Fibroblast of the conjunctiva (primary cell): ENCODE measurements at regions not wholly inside any gene's neighbourhood (a gene's known extent, or its start where the extent isn't known, plus 50 kb on each side); places are given as distances from the start of the nearest gene placed in this dataset.
"Not testable (repeated sequence)": the region's sequence is repeated elsewhere in the genome, so short reads cannot be mapped to it uniquely, and the experiment has no call there.

Experiments
- DNase-seq: peaks from one replicate; pipeline ENCODE4 v3.0.0-alpha.2; 2010; ENCODE audit warnings: low read depth

- no peak for DNase-seq
These were observed 304.2 kb downstream of the DNAH5 start for GRCh38 chr5:13640270-13640669.

- no peak for DNase-seq
These were observed 311.8 kb downstream of the DNAH5 start for GRCh38 chr5:13632676-13633075.

GRCh38 chr5:13629218-13629617 lies 315.3 kb downstream of the DNAH5 start:
- no peak for DNase-seq

- no peak for DNase-seq
These were observed 316.6 kb downstream of the DNAH5 start for GRCh38 chr5:13627673-13628454.

- no peak for DNase-seq
These were observed 318.8 kb downstream of the DNAH5 start for GRCh38 chr5:13625616-13626198.

GRCh38 chr5:13624283-13625074 lies 320.0 kb downstream of the DNAH5 start:
- DNase-seq, result no peak

- no peak for DNase-seq
These were observed 330.9 kb downstream of the DNAH5 start for GRCh38 chr5:13613621-13614020.

GRCh38 chr5:13611604-13612003 lies 332.9 kb downstream of the DNAH5 start:
- DNase-seq, result no peak

- DNase-seq, result no peak
These were observed 335.0 kb downstream of the DNAH5 start for GRCh38 chr5:13609504-13609903.

- DNase-seq, result no peak
These were observed 338.4 kb downstream of the DNAH5 start for GRCh38 chr5:13606051-13606450.

- DNase-seq, result no peak
These were observed 343.4 kb downstream of the DNAH5 start for GRCh38 chr5:13601112-13601511.

- DNase-seq, result no peak
These were observed 348.5 kb downstream of the DNAH5 start for GRCh38 chr5:13595978-13596377.

GRCh38 chr5:13591621-13592020 lies 352.9 kb downstream of the DNAH5 start:
- DNase-seq, result peak; percentile 26

- no peak for DNase-seq
These were observed 359.2 kb downstream of the DNAH5 start for GRCh38 chr5:13585324-13585723.

- DNase-seq, result no peak
These were observed 362.6 kb downstream of the DNAH5 start for GRCh38 chr5:13581914-13582313.

- DNase-seq, result no peak
These were observed 363.4 kb downstream of the DNAH5 start for GRCh38 chr5:13581132-13581531.

GRCh38 chr5:13580058-13580457 lies 364.4 kb downstream of the DNAH5 start:
- no peak for DNase-seq

- not testable (repeated sequence) for DNase-seq
These were observed 365.4 kb downstream of the DNAH5 start for GRCh38 chr5:13579091-13579490.

- DNase-seq, result not testable (repeated sequence)
These were observed 366.0 kb downstream of the DNAH5 start for GRCh38 chr5:13578311-13579039.

- no peak for DNase-seq
These were observed 369.9 kb downstream of the DNAH5 start for GRCh38 chr5:13574574-13574973.

GRCh38 chr5:13572163-13572562 lies 372.3 kb downstream of the DNAH5 start:
- DNase-seq, result no peak

- no peak for DNase-seq
These were observed 375.3 kb downstream of the DNAH5 start for GRCh38 chr5:13569090-13569715.
